ENCODE measurements at regions not wholly inside any gene's neighbourhood (a gene's known extent, or its start where the extent isn't known, plus 50 kb on each side); places are given as distances from the start of the nearest gene placed in this dataset.

GRCh38 chr4:20440170-20440569 lies 188.5 kb downstream of the SLIT2 start:
- no peak for DNase-seq
- intact Hi-C loops (cut with DNase I): no loop called here

GRCh38 chr4:20443015-20443805 lies 191.5 kb downstream of the SLIT2 start:
- no peak for DNase-seq
- intact Hi-C loops (cut with DNase I): no loop called here

GRCh38 chr4:20444599-20445337 lies 193.1 kb downstream of the SLIT2 start:
- DNase-seq: no peak
- intact Hi-C loops (cut with DNase I): no loop called here

- intact Hi-C loops (cut with DNase I): no loop called here
- no peak for DNase-seq
Observed at GRCh38 chr4:20445933-20446723, 194.4 kb downstream of the SLIT2 start.

GRCh38 chr4:20447103-20447502 lies 195.4 kb downstream of the SLIT2 start:
- DNase-seq: no peak
- intact Hi-C loops (cut with DNase I): no loop called here

GRCh38 chr4:20451986-20452385 lies 200.3 kb downstream of the SLIT2 start:
- intact Hi-C loops (cut with DNase I): no loop called here
- DNase-seq: no peak

GRCh38 chr4:20454515-20454914 lies 202.8 kb downstream of the SLIT2 start:
- intact Hi-C loops (cut with DNase I): no loop called here
- DNase-seq: no peak

GRCh38 chr4:20456407-20456806 lies 204.7 kb downstream of the SLIT2 start:
- DNase-seq: no peak
- intact Hi-C loops (cut with DNase I): no loop called here

GRCh38 chr4:20462426-20463175 lies 210.9 kb downstream of the SLIT2 start:
- intact Hi-C loops (cut with DNase I): no loop called here
- DNase-seq: no peak

GRCh38 chr4:20463176-20463430 lies 211.4 kb downstream of the SLIT2 start:
- no peak for DNase-seq
- intact Hi-C loops (cut with DNase I): no loop called here

GRCh38 chr4:20464381-20464780 lies 212.7 kb downstream of the SLIT2 start:
- intact Hi-C loops (cut with DNase I): no loop called here
- DNase-seq: no peak

GRCh38 chr4:20474119-20474518 lies 222.4 kb downstream of the SLIT2 start:
- DNase-seq: no peak
- intact Hi-C loops (cut with DNase I): no loop called here

GRCh38 chr4:20478412-20478811 lies 221.8 kb upstream of the PACRGL start:
- DNase-seq: no peak
- intact Hi-C loops (cut with DNase I): no loop called here

- no peak for DNase-seq
- intact Hi-C loops (cut with DNase I): no loop called here
Observed at GRCh38 chr4:20480165-20480947, 219.9 kb upstream of the PACRGL start.

- intact Hi-C loops (cut with DNase I): no loop called here
- no peak for DNase-seq
Observed at GRCh38 chr4:20483416-20483815, 216.8 kb upstream of the PACRGL start.

GRCh38 chr4:20486433-20486832 lies 213.8 kb upstream of the PACRGL start:
- DNase-seq: no peak
- intact Hi-C loops (cut with DNase I): no loop called here

- intact Hi-C loops (cut with DNase I): no loop called here
- DNase-seq: no peak
Observed at GRCh38 chr4:20487446-20487845, 212.8 kb upstream of the PACRGL start.

- intact Hi-C loops (cut with DNase I): no loop called here
- DNase-seq: no peak
Observed at GRCh38 chr4:20487852-20488251, 212.4 kb upstream of the PACRGL start.

GRCh38 chr4:20490734-20491133 lies 209.5 kb upstream of the PACRGL start:
- DNase-seq: no peak
- intact Hi-C loops (cut with DNase I): no loop called here

GRCh38 chr4:20493761-20494353 lies 206.4 kb upstream of the PACRGL start:
- intact Hi-C loops (cut with DNase I): no loop called here
- no peak for DNase-seq
